Suprapubic skin (tissue), 4 donors: ENCODE measurements at regions not wholly inside any gene's neighbourhood (a gene's known extent, or its start where the extent isn't known, plus 50 kb on each side); places are given as distances from the start of the nearest gene placed in this dataset.

Experiments used
- EP300 ChIP-seq: sonication (generic); formaldehyde crosslinking; IDR thresholded peaks from one replicate; pipeline ENCODE4 v1.6.1; 2017; ENCODE audit warnings: antibody characterized with exemption
- POLR2A ChIP-seq, 2 donors: fragments of 450-650 bp; IDR thresholded peaks; one replicate each; pipeline ENCODE4 v1.6.1; 2017; ENCODE audit warnings: antibody characterized with exemption in 2 of 2, mild to moderate bottlenecking in 2 of 2, moderate library complexity in 2 of 2
- POLR2AphosphoS5 ChIP-seq, 3 donors: sonication (generic); formaldehyde crosslinking; IDR thresholded peaks; one replicate each; pipeline ENCODE4 v1.6.1; 2017; ENCODE audit warnings: antibody characterized with exemption in 3 of 3
- TF ChIP-seq, protein P1 (sequence below), 2 donors: fragments of 200-600 bp in 1 of 2; fragments of 450-650 bp in 1 of 2; sonication (generic) in 1 of 2; IDR thresholded peaks; one replicate each; pipeline ENCODE4 v1.5.1; 2016 to 2019; ENCODE audit warnings: antibody characterized with exemption in 2 of 2, mild to moderate bottlenecking in 1 of 2, moderate library complexity in 1 of 2

- TF ChIP-seq POLR2AphosphoS5 (IDR thresholded peaks at IDR 0.05) = no peak
- TF ChIP-seq, protein P1, sequence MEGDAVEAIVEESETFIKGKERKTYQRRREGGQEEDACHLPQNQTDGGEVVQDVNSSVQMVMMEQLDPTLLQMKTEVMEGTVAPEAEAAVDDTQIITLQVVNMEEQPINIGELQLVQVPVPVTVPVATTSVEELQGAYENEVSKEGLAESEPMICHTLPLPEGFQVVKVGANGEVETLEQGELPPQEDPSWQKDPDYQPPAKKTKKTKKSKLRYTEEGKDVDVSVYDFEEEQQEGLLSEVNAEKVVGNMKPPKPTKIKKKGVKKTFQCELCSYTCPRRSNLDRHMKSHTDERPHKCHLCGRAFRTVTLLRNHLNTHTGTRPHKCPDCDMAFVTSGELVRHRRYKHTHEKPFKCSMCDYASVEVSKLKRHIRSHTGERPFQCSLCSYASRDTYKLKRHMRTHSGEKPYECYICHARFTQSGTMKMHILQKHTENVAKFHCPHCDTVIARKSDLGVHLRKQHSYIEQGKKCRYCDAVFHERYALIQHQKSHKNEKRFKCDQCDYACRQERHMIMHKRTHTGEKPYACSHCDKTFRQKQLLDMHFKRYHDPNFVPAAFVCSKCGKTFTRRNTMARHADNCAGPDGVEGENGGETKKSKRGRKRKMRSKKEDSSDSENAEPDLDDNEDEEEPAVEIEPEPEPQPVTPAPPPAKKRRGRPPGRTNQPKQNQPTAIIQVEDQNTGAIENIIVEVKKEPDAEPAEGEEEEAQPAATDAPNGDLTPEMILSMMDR (IDR thresholded peaks at IDR 0.05) = no peak
- no peak for TF ChIP-seq POLR2A (IDR thresholded peaks at IDR 0.05)
- no peak for TF ChIP-seq EP300
Measured at GRCh38 chr15:62835762-62836161, 206.8 kb upstream of the TPM1 start.
